Omental fat pad (tissue), 3 donors: ENCODE measurements at regions not wholly inside any gene's neighbourhood (a gene's known extent, or its start where the extent isn't known, plus 50 kb on each side); places are given as distances from the start of the nearest gene placed in this dataset.
A peak's percentile ranks its signal among the peaks of the same experiment; 100 is the strongest.

Experiments
- ATAC-seq: fragments of 150-250 bp; one replicate; pipeline ENCODE4 v1.9.1; 2016; ENCODE audit warnings: mild to moderate bottlenecking, moderate library complexity; ENCODE audit not compliant: low FRiP score
- DNase-seq: peaks from one replicate; pipeline ENCODE4 v3.0.0-alpha.2; 2019; ENCODE audit warnings: low spot score
- TF ChIP-seq, protein P1 (sequence below), 3 donors: fragments of 450-650 bp; IDR thresholded peaks; one replicate each; pipeline ENCODE4 v1.5.1; 2016 to 2017; ENCODE audit warnings: antibody characterized with exemption in 3 of 3, mild to moderate bottlenecking in 3 of 3, moderate library complexity in 2 of 3

DNA sequence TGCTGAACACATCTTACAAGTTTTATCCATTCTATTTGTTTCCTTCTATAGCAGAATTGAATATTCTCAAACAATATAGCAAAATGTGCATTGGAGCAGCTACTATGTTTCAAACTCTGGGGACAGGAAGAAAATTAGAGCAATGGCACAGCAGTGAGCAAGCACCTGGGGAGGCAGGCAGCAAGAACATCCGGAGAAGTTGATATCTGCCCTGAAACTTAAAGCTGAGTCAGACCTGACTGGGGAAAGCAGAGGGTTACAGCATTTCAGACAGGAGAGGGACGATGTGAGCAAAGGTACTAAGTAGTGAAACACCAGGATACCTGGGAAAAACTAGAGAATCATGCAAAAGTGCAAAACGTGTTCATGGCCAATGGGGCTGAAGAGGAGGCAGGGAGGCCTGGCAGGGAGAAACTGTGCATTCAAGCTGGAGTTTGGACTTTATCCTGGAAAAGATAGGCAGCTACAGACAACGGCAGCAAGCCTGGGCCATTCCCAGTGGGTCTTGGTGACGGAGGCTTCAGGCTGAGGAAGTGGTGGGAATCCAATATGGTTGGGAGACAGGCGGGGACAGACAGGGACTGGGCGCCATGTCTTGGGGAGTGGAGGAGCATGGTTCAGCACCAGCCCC, 118.0 kb upstream of the CDKN3 start:
- DNase-seq (no peak), ATAC-seq (no peak)
- TF ChIP-seq, protein P1, sequence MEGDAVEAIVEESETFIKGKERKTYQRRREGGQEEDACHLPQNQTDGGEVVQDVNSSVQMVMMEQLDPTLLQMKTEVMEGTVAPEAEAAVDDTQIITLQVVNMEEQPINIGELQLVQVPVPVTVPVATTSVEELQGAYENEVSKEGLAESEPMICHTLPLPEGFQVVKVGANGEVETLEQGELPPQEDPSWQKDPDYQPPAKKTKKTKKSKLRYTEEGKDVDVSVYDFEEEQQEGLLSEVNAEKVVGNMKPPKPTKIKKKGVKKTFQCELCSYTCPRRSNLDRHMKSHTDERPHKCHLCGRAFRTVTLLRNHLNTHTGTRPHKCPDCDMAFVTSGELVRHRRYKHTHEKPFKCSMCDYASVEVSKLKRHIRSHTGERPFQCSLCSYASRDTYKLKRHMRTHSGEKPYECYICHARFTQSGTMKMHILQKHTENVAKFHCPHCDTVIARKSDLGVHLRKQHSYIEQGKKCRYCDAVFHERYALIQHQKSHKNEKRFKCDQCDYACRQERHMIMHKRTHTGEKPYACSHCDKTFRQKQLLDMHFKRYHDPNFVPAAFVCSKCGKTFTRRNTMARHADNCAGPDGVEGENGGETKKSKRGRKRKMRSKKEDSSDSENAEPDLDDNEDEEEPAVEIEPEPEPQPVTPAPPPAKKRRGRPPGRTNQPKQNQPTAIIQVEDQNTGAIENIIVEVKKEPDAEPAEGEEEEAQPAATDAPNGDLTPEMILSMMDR (IDR thresholded peaks at IDR 0.05) = no peak

DNA sequence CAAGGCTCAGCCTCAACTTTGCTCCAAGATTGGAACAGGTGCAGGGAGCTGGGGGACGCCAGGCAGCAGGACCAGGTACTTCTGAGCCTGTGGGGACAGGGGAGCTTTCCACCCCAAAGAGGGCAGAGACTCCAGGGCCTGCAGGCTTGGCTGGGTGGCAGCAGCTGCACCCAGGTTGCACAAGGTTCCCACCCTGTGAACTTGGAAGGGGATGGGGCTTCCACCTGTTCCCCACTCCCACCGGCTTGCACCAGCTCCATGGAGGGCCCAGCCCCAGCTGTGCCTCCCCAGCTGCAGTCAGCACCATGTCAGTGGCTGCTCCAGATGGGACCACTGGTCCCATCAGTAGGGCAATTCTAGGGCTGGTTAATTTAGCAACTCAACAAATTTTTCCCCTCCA, 114.0 kb upstream of the CDKN3 start:
- no peak for ATAC-seq
- TF ChIP-seq, protein P1 (IDR thresholded peaks at IDR 0.05) = no peak

DNA sequence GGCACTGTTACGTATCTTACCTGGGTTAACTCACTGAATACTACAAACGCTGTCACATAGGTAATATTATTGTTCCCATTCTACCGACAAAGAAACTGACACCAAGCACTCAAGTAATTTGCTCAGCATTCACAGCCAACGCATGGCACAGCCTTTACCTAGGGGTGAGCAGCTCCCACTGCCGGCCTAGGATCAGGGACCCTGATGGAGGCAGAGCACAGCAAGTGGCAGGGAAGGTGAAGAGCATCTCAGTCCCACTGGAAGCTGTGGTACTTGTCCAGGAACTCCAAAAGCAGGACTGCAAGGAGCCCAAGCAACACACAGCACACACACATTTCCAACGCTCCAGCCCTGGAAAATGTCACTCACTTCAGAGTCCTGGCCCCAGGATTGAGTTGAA, 111.8 kb upstream of the CDKN3 start:
- DNase-seq (no peak), ATAC-seq (no peak)
- TF ChIP-seq, protein P1 (IDR thresholded peaks at IDR 0.05) = no peak

More for the DNA sequence above, 114.0 kb upstream of the CDKN3 start:
- no peak for DNase-seq

DNA sequence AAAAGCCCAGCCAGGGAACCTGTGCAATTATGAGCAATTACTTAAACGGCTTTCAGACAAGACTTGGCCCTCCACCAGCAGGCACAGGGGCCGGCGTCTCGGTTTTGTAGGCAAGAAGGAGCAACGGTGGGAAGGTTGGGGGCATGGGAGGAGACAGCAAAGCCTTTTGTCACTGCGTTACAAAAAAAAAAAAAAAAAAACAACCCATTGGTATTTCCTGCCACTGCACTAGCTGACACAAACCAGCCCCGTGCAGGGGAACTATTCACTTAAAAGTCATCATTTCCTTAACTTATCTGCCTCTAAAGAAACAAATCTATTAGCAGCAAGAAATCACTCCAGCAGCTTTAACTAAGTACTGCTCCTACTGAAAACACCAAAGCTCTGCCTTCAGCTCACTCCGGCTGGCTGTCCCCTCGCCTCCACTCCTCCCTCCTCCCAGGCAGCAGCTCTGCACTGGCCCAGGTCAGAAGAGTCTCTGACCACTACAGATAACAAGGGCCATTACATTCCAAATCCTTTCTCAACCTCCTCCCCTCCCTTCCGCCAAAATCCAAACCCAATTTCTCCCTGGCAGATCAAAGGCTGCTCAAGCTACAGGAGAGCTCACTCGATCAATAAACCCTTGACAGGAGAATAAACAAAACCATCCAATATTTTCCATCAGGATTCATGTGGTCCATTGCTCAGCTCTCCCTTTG, 105.2 kb upstream of the CDKN3 start:
- ATAC-seq = no peak
- no peak for DNase-seq
- TF ChIP-seq, protein P1 (IDR thresholded peaks at IDR 0.05) = no peak

DNA sequence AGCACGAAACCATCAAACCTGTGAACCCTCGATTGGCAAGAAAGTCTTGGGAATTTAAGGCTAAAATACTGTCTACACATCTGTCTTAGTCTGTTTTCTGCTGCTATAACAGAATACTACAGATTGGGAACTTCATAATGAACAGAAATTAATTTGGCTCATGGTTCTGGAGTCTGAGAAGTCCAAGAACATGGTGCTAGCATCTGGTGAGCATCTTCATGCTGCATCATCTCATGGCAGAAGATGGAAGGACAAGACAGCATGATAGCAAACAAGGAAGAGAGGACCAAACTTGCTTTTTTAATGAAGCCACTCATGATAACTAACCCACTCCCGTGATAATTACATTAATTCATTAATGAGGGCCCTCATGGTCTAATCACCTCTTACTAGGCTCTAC, 102.0 kb upstream of the CDKN3 start:
- no peak for DNase-seq
- ATAC-seq = no peak
- TF ChIP-seq, protein P1 (IDR thresholded peaks at IDR 0.05) = no peak

DNA sequence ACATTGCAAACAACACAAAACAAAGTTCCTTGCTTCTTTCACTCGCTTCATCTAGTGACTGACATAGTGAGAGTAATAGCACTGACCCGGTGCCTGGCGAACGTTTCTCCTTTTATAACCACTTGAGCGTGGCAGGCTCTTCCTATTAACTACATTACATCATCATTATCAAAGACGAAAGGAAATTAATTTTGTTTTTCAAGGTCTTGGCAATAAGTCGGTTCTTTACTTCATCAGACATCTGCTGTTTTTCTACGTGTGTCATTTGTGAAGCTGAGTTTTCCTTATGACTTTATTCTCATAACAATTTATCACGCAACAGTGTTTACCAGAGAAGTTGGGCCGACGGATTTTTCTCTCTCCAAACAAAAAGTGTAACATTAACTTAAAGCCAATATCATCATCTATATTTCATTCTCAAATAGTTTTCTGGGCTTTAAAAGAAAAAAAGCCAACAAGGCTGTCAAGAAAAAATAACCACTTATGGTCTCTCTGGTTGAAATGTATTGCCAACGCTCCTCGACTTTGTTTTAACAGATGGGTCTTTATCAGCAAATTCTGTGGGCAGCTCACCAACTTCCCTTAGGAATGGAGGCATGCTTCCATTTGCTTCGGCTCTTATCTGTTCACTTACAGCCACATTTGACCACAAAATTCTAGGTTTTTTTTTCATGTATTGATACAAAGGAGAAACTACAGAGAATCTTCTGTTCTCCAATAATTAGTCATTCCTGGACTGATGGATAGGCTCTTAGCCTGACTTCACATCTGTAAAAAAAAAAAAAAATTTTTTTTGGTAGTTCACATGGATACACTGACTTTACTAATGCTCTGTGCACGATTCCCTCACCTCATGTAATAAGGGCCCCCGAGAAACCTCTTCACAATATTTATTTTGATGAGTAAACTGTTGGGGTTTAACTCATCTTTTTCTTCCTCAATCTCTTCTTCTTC, 97.1 kb upstream of the CDKN3 start:
- peak; percentile 60 for ATAC-seq
- DNase-seq = no peak
- TF ChIP-seq, protein P1 (IDR thresholded peaks at IDR 0.05) = no peak
